Loucy (cell line): ENCODE measurements at regions not wholly inside any gene's neighbourhood (a gene's known extent, or its start where the extent isn't known, plus 50 kb on each side); places are given as distances from the start of the nearest gene placed in this dataset.

Experiments used
- H2AFZ ChIP-seq: fragments of 200-600 bp; sonication (generic); 2 replicates; pipeline ENCODE4 v1.6.0; 2016; ENCODE audit warnings: antibody characterized with exemption, mild to moderate bottlenecking, low read length, moderate library complexity
- H3F3A ChIP-seq: fragments of 200-600 bp; 2 replicates; pipeline ENCODE4 v1.6.0; 2016; ENCODE audit warnings: antibody characterized with exemption, low read depth, mild to moderate bottlenecking
- H3K27me3 ChIP-seq: fragments of 200-600 bp; sonication (generic); 2 replicates; pipeline ENCODE4 v1.6.1; 2014; ENCODE audit warnings: low read length, mild to moderate bottlenecking; ENCODE audit not compliant: insufficient read depth, poor library complexity, severe bottlenecking
- H3K36me3 ChIP-seq: fragments of 200-600 bp; sonication (generic); 2 replicates; pipeline ENCODE4 v1.6.1; 2016; ENCODE audit warnings: low read length; ENCODE audit not compliant: insufficient read depth
- H3K4me1 ChIP-seq: fragments of 200-600 bp; sonication (generic); 2 replicates; pipeline ENCODE4 v1.5.1; 2014; ENCODE audit warnings: low read length, mild to moderate bottlenecking; ENCODE audit not compliant: insufficient read depth, poor library complexity, severe bottlenecking
- H3K4me2 ChIP-seq: fragments of 200-600 bp; sonication (generic); 2 replicates; pipeline ENCODE4 v1.6.0; 2014; ENCODE audit warnings: antibody characterized with exemption, low read length, low read depth, mild to moderate bottlenecking; ENCODE audit not compliant: poor library complexity, severe bottlenecking
- H3K4me3 ChIP-seq: fragments of 200-600 bp; sonication (generic); 2 replicates; pipeline ENCODE4 v1.5.1; 2014; ENCODE audit warnings: low read length, mild to moderate bottlenecking, mixed read lengths; ENCODE audit not compliant: poor library complexity, severe bottlenecking
- H3K79me2 ChIP-seq: fragments of 200-600 bp; sonication (generic); 2 replicates; pipeline ENCODE4 v1.6.1; 2014; ENCODE audit warnings: low read length; ENCODE audit not compliant: insufficient read depth
- H3K9ac ChIP-seq: fragments of 200-600 bp; sonication (generic); 2 replicates; pipeline ENCODE4 v1.6.0; 2014; ENCODE audit warnings: mild to moderate bottlenecking, low read depth, low read length, moderate library complexity; ENCODE audit not compliant: poor library complexity, severe bottlenecking
- H3K9me2 ChIP-seq: fragments of 200-600 bp; sonication (generic); replicated peaks from 2 replicates; pipeline ENCODE4 v1.6.1; 2016; ENCODE audit warnings: low read depth, low read length, mixed read lengths
- H3K9me3 ChIP-seq: fragments of 200-600 bp; sonication (generic); 2 replicates; pipeline ENCODE4 v1.6.1; 2014; ENCODE audit warnings: mild to moderate bottlenecking, antibody characterized with exemption, low read length, low read depth; ENCODE audit not compliant: insufficient read depth
- H4K20me1 ChIP-seq: fragments of 200-600 bp; sonication (generic); 2 replicates; pipeline ENCODE4 v1.6.0; 2014; ENCODE audit warnings: antibody characterized with exemption, low read length, mild to moderate bottlenecking; ENCODE audit not compliant: insufficient read depth, poor library complexity, severe bottlenecking
- EZH2phosphoT487 ChIP-seq: fragments of 200-600 bp; IDR thresholded peaks from 2 replicates; pipeline ENCODE4 v1.6.1; 2018; ENCODE audit warnings: antibody characterized with exemption, mild to moderate bottlenecking, moderate library complexity, borderline replicate concordance
- TF ChIP-seq, protein P1 (sequence below): fragments of 200-600 bp; sonication (generic); conservative IDR thresholded peaks from 2 replicates; pipeline ENCODE4 v1.5.1; 2014; ENCODE audit warnings: mild to moderate bottlenecking, antibody characterized with exemption, low read length

GRCh38 chr2:59277671-59278070 is 1036.5 kb upstream of the FANCL start:
- Histone ChIP-seq H3K4me1 (no peaks in the 10 kb centered on the region), H3F3A (no peaks in the 10 kb centered on the region), H3K4me3 (no peak overlapping the region), H3K27me3 (no peaks in the 10 kb centered on the region), H4K20me1 (no peaks in the 10 kb centered on the region), H3K79me2 (no peaks in the 10 kb centered on the region), H3K9ac (no peak overlapping the region), H3K9me3 (no peaks in the 10 kb centered on the region), H3K36me3 (no peaks in the 10 kb centered on the region), H3K4me2 (no peak overlapping the region), H2AFZ (no peak overlapping the region), H3K9me2 (no peaks in the 10 kb centered on the region)
- no peak for TF ChIP-seq EZH2phosphoT487
- TF ChIP-seq, protein P1, sequence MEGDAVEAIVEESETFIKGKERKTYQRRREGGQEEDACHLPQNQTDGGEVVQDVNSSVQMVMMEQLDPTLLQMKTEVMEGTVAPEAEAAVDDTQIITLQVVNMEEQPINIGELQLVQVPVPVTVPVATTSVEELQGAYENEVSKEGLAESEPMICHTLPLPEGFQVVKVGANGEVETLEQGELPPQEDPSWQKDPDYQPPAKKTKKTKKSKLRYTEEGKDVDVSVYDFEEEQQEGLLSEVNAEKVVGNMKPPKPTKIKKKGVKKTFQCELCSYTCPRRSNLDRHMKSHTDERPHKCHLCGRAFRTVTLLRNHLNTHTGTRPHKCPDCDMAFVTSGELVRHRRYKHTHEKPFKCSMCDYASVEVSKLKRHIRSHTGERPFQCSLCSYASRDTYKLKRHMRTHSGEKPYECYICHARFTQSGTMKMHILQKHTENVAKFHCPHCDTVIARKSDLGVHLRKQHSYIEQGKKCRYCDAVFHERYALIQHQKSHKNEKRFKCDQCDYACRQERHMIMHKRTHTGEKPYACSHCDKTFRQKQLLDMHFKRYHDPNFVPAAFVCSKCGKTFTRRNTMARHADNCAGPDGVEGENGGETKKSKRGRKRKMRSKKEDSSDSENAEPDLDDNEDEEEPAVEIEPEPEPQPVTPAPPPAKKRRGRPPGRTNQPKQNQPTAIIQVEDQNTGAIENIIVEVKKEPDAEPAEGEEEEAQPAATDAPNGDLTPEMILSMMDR: no peak

DNA sequence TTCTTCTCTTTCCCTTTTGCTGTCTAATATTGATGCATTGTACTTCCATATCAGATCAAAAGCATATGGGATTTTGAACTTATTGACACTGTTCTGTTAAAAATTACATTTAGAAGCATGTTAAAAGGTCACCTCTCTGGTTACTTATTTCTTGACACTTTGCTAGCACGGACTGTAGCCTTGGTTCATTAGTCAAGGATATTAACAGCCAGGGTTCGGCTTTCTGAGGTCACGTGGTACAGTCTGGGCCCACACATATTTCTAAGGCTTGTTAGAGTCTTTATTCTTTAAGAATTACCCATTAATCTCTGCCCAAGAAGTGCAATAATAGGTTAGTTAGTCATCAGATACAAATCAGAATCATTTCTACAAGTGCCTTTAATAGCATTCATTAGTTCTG is 1035.8 kb upstream of the FANCL start:
- H3K27me3 ChIP-seq: no peaks in the 10 kb centered on the region
- TF ChIP-seq, protein P1: no peak
- TF ChIP-seq EZH2phosphoT487: no peak
- no peaks in the 10 kb centered on the region for H3F3A ChIP-seq
- H3K9me2 ChIP-seq: no peaks in the 10 kb centered on the region
- no peak overlapping the region for H3K4me2 ChIP-seq
- no peaks in the 10 kb centered on the region for H3K36me3 ChIP-seq
- H3K9ac ChIP-seq: no peak overlapping the region
- no peaks in the 10 kb centered on the region for H3K4me1 ChIP-seq
- no peak overlapping the region for H2AFZ ChIP-seq
- no peaks in the 10 kb centered on the region for H3K9me3 ChIP-seq
- H3K79me2 ChIP-seq: no peaks in the 10 kb centered on the region
- no peaks in the 10 kb centered on the region for H4K20me1 ChIP-seq
- no peak overlapping the region for H3K4me3 ChIP-seq

GRCh38 chr2:59276033-59276432 is 1034.9 kb upstream of the FANCL start:
- Histone ChIP-seq H3K9me3 (no peaks in the 10 kb centered on the region), H2AFZ (no peak overlapping the region), H3K9me2 (no peaks in the 10 kb centered on the region), H4K20me1 (no peaks in the 10 kb centered on the region), H3K9ac (no peak overlapping the region), H3K4me3 (no peak overlapping the region), H3K27me3 (no peaks in the 10 kb centered on the region), H3K36me3 (no peaks in the 10 kb centered on the region), H3F3A (no peaks in the 10 kb centered on the region), H3K4me1 (no peaks in the 10 kb centered on the region), H3K4me2 (no peak overlapping the region), H3K79me2 (no peaks in the 10 kb centered on the region)
- TF ChIP-seq, protein P1: peak; percentile 62
- TF ChIP-seq EZH2phosphoT487: no peak
